Endothelial cell of umbilical vein (primary cell): ENCODE measurements at regions not wholly inside any gene's neighbourhood (a gene's known extent, or its start where the extent isn't known, plus 50 kb on each side); places are given as distances from the start of the nearest gene placed in this dataset.

ENCODE experiments used
- EZH2 ChIP-seq: IDR thresholded peaks from 2 replicates; pipeline ENCODE4 v1.6.1; 2012; ENCODE audit warnings: borderline replicate concordance, low read depth, mild to moderate bottlenecking, moderate library complexity, low read length, inconsistent platforms; ENCODE audit not compliant: severe bottlenecking
- POLR2A ChIP-seq: IDR thresholded peaks from 2 replicates; pipeline ENCODE4 v1.6.1; 2012; ENCODE audit warnings: low read depth, mild to moderate bottlenecking, control low read depth, low read length
- POLR2AphosphoS5 ChIP-seq: IDR thresholded peaks from 2 replicates; pipeline ENCODE4 v1.6.1; 2012; ENCODE audit warnings: low read depth, mild to moderate bottlenecking, control low read depth, low read length, moderate library complexity; ENCODE audit not compliant: insufficient read depth
- TF ChIP-seq, protein P1 (sequence below), 2 donors: IDR thresholded peaks; 1 replicate in 1 of 2; 2 replicates in 1 of 2; pipeline ENCODE4 v1.5.1; 2011; ENCODE audit warnings: low read length in 2 of 2, mild to moderate bottlenecking in 2 of 2, moderate library complexity in 2 of 2, control low read depth in 1 of 2, inconsistent platforms in 1 of 2, low read depth in 1 of 2; ENCODE audit not compliant: insufficient read depth in 1 of 2; ENCODE audit errors: extremely low read depth in 1 of 2
- TF ChIP-seq, protein P2 (sequence below): IDR thresholded peaks from 2 replicates; pipeline ENCODE4 v1.6.1; 2011; ENCODE audit not compliant: insufficient read depth, insufficient read length

DNA sequence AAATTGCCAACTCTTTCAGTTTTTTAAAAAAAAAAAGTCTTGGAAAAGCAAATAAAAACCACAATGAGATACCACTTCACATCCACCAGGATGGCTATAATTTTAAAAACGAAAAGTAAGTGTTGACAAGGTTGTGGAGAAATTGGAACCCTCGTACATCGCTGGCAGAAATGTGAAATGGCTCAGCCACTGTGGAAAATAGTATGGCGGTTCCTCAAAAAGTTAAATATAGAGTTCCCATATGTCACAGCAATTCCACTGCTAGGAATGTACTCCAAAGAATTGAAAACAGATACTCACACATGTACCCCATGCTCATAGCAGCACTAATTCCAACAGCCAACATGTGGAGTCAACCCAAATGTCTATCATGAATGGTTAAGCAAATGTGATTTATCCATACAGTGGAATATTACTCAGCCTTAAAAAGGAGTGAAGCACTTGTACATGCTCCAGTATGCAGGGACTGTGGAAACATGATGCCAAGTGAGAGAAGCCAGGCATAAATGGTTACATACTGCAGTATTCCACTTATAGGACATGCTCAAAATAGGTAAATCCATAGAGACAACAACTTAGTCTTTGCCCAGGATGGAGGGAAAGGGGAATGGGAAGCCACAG, 73.8 kb upstream of the PCSK6 start:
- TF ChIP-seq, protein P1, sequence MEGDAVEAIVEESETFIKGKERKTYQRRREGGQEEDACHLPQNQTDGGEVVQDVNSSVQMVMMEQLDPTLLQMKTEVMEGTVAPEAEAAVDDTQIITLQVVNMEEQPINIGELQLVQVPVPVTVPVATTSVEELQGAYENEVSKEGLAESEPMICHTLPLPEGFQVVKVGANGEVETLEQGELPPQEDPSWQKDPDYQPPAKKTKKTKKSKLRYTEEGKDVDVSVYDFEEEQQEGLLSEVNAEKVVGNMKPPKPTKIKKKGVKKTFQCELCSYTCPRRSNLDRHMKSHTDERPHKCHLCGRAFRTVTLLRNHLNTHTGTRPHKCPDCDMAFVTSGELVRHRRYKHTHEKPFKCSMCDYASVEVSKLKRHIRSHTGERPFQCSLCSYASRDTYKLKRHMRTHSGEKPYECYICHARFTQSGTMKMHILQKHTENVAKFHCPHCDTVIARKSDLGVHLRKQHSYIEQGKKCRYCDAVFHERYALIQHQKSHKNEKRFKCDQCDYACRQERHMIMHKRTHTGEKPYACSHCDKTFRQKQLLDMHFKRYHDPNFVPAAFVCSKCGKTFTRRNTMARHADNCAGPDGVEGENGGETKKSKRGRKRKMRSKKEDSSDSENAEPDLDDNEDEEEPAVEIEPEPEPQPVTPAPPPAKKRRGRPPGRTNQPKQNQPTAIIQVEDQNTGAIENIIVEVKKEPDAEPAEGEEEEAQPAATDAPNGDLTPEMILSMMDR (IDR thresholded peaks at IDR 0.05; ENCODE audit: extremely low read depth in 1 of 2, insufficient read depth in 1 of 2, low read depth in 1 of 2, low read length in 2 of 2), result no peak
- TF ChIP-seq EZH2 (no peak), POLR2A (no peak), POLR2AphosphoS5 (no peak)
- TF ChIP-seq, protein P2, sequence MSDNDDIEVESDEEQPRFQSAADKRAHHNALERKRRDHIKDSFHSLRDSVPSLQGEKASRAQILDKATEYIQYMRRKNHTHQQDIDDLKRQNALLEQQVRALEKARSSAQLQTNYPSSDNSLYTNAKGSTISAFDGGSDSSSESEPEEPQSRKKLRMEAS, result no peak
